ENCODE measurements at regions not wholly inside any gene's neighbourhood (a gene's known extent, or its start where the extent isn't known, plus 50 kb on each side); places are given as distances from the start of the nearest gene placed in this dataset.

- no peaks in the 10 kb centered on the region for H3F3A ChIP-seq (ENCODE audit: low read depth)
- H3K9me3 ChIP-seq (ENCODE audit: low read depth): peaks cover 8% of the 10 kb centered on the region
- no peaks in the 10 kb centered on the region for H3K27me3 ChIP-seq
- Mint-ChIP-seq H3K4me1 (no peaks in the 10 kb centered on the region), H3K36me3 (peaks cover 12% of the 10 kb centered on the region), H3K9me3 (peaks cover 31% of the 10 kb centered on the region), H3K27ac (no peak overlapping the region), H3K27me3 (ENCODE audit: insufficient read depth, low read depth) (no peaks in the 10 kb centered on the region), H3K4me3 (no peak overlapping the region)
- H4K20me1 ChIP-seq (ENCODE audit: low read depth): no peaks in the 10 kb centered on the region
- no peaks in the 10 kb centered on the region for H3K79me2 ChIP-seq (ENCODE audit: low read depth)
- no peaks in the 10 kb centered on the region for H3K4me1 ChIP-seq
- no peak for TF ChIP-seq EZH2phosphoT487 (IDR thresholded peaks at IDR 0.05)
- TF ChIP-seq CTCF (IDR thresholded peaks at IDR 0.05): no peak
- TF ChIP-seq EZH2 (IDR thresholded peaks at IDR 0.05): no peak
- H3K9ac ChIP-seq: no peak overlapping the region
- no peak overlapping the region for H3K27ac ChIP-seq
- no peak overlapping the region for H2AFZ ChIP-seq (replicated peaks)
- H3K36me3 ChIP-seq: no peaks in the 10 kb centered on the region
- no peak overlapping the region for H3K4me2 ChIP-seq
- H3K4me3 ChIP-seq: no peak overlapping the region
- DNase-seq (ENCODE audit: low spot score): no peak
These were observed 417.5 kb downstream of the ZEB2 start for GRCh38 chr2:144102386-144102785.

- H3K27me3 Mint-ChIP-seq (ENCODE audit: insufficient read depth, low read depth): no peaks in the 10 kb centered on the region
- H3F3A ChIP-seq (ENCODE audit: low read depth): no peaks in the 10 kb centered on the region
- no peaks in the 10 kb centered on the region for H3K4me1 ChIP-seq
- H3K27me3 ChIP-seq: no peaks in the 10 kb centered on the region
- no peaks in the 10 kb centered on the region for H4K20me1 ChIP-seq (ENCODE audit: low read depth)
- H3K4me3 ChIP-seq: no peak overlapping the region
- H3K36me3 Mint-ChIP-seq: peaks cover 9% of the 10 kb centered on the region
- TF ChIP-seq CTCF (IDR thresholded peaks at IDR 0.05) (no peak), EZH2 (IDR thresholded peaks at IDR 0.05) (no peak), EZH2phosphoT487 (IDR thresholded peaks at IDR 0.05) (no peak)
- DNase-seq (ENCODE audit: low spot score): no peak
- H3K9me3 Mint-ChIP-seq: peaks cover 15% of the 10 kb centered on the region
- no peak overlapping the region for H3K27ac ChIP-seq
- no peak overlapping the region for H3K27ac Mint-ChIP-seq
- H3K4me2 ChIP-seq: no peak overlapping the region
- no peak overlapping the region for H2AFZ ChIP-seq (replicated peaks)
- H3K79me2 ChIP-seq (ENCODE audit: low read depth): no peaks in the 10 kb centered on the region
- H3K36me3 ChIP-seq: no peaks in the 10 kb centered on the region
- peaks cover 8% of the 10 kb centered on the region for H3K9me3 ChIP-seq (ENCODE audit: low read depth)
- H3K9ac ChIP-seq: no peak overlapping the region
- no peak overlapping the region for H3K4me3 Mint-ChIP-seq
- H3K4me1 Mint-ChIP-seq: no peaks in the 10 kb centered on the region
These were observed 420.0 kb downstream of the ZEB2 start for GRCh38 chr2:144099780-144100377.

GRCh38 chr2:144099340-144099739, 420.6 kb downstream of the ZEB2 start:
- Histone ChIP-seq H3K9ac (no peak overlapping the region), H3K27ac (no peak overlapping the region), H3K4me3 (no peak overlapping the region), H3K36me3 (no peaks in the 10 kb centered on the region), H3F3A (ENCODE audit: low read depth) (no peaks in the 10 kb centered on the region), H3K27me3 (no peaks in the 10 kb centered on the region), H4K20me1 (ENCODE audit: low read depth) (no peaks in the 10 kb centered on the region), H3K4me2 (no peak overlapping the region), H3K79me2 (ENCODE audit: low read depth) (no peaks in the 10 kb centered on the region), H3K4me1 (no peaks in the 10 kb centered on the region), H3K9me3 (ENCODE audit: low read depth) (peaks cover 7% of the 10 kb centered on the region), H2AFZ (replicated peaks) (no peak overlapping the region)
- Mint-ChIP-seq H3K4me3 (no peak overlapping the region), H3K4me1 (no peaks in the 10 kb centered on the region), H3K36me3 (peaks cover 9% of the 10 kb centered on the region), H3K9me3 (peaks cover 9% of the 10 kb centered on the region), H3K27ac (no peak overlapping the region), H3K27me3 (ENCODE audit: insufficient read depth, low read depth) (no peaks in the 10 kb centered on the region)
- DNase-seq (ENCODE audit: low spot score): no peak
- no peak for TF ChIP-seq EZH2 (IDR thresholded peaks at IDR 0.05)
- no peak for TF ChIP-seq CTCF (IDR thresholded peaks at IDR 0.05)
- TF ChIP-seq EZH2phosphoT487 (IDR thresholded peaks at IDR 0.05): no peak

All from neural progenitor cell (in vitro differentiated cells).